ENCODE measurements at regions not wholly inside any gene's neighbourhood (a gene's known extent, or its start where the extent isn't known, plus 50 kb on each side); places are given as distances from the start of the nearest gene placed in this dataset.
"Not testable (repeated sequence)": the region's sequence is repeated elsewhere in the genome, so short reads cannot be mapped to it uniquely, and the experiment has no call there.

- no peak for DNase-seq
Observed at GRCh38 chr5:168128111-168128510, 163.3 kb upstream of the WWC1 start.

GRCh38 chr5:168128557-168128956 lies 162.9 kb upstream of the WWC1 start:
- DNase-seq, result no peak

- no peak for DNase-seq
Observed at GRCh38 chr5:168131519-168131918, 159.9 kb upstream of the WWC1 start.

GRCh38 chr5:168132241-168132641 lies 159.2 kb upstream of the WWC1 start:
- DNase-seq, result no peak

- DNase-seq, result no peak
Observed at GRCh38 chr5:168135897-168136296, 155.5 kb upstream of the WWC1 start.

- DNase-seq, result no peak
Observed at GRCh38 chr5:168136340-168136739, 155.1 kb upstream of the WWC1 start.

- no peak for DNase-seq
Observed at GRCh38 chr5:168137265-168137664, 154.2 kb upstream of the WWC1 start.

- DNase-seq, result no peak
Observed at GRCh38 chr5:168140241-168140640, 151.2 kb upstream of the WWC1 start.

GRCh38 chr5:168142402-168142801 lies 149.0 kb upstream of the WWC1 start:
- no peak for DNase-seq

- not testable (repeated sequence) for DNase-seq
Observed at GRCh38 chr5:168143521-168143920, 147.9 kb upstream of the WWC1 start.

GRCh38 chr5:168147106-168147505 lies 144.3 kb upstream of the WWC1 start:
- DNase-seq, result no peak

- no peak for DNase-seq
Observed at GRCh38 chr5:168147568-168148360, 143.7 kb upstream of the WWC1 start.

- DNase-seq, result no peak
Observed at GRCh38 chr5:168151041-168151440, 140.4 kb upstream of the WWC1 start.

GRCh38 chr5:168152660-168153059 lies 138.8 kb upstream of the WWC1 start:
- DNase-seq, result no peak

GRCh38 chr5:168153263-168153875 lies 138.1 kb upstream of the WWC1 start:
- DNase-seq, result no peak

GRCh38 chr5:168153876-168154270 lies 137.6 kb upstream of the WWC1 start:
- DNase-seq, result no peak

GRCh38 chr5:168155585-168155984 lies 135.9 kb upstream of the WWC1 start:
- no peak for DNase-seq

- no peak for DNase-seq
Observed at GRCh38 chr5:168156170-168156569, 135.3 kb upstream of the WWC1 start.

- no peak for DNase-seq
Observed at GRCh38 chr5:168157141-168157540, 134.3 kb upstream of the WWC1 start.

- no peak for DNase-seq
Observed at GRCh38 chr5:168159425-168159824, 132.0 kb upstream of the WWC1 start.

GRCh38 chr5:168162464-168162863 lies 129.0 kb upstream of the WWC1 start:
- no peak for DNase-seq

GRCh38 chr5:168163966-168164365 lies 127.5 kb upstream of the WWC1 start:
- DNase-seq, result no peak

- no peak for DNase-seq
Observed at GRCh38 chr5:168165221-168165914, 126.1 kb upstream of the WWC1 start.

- no peak for DNase-seq
Observed at GRCh38 chr5:168165977-168166376, 125.5 kb upstream of the WWC1 start.
